DND-41 (cell line): ENCODE measurements at regions not wholly inside any gene's neighbourhood (a gene's known extent, or its start where the extent isn't known, plus 50 kb on each side); places are given as distances from the start of the nearest gene placed in this dataset.

Source experiments
- ATAC-seq: fragments of 200-7000 bp; cut with Tn5 transposase; 3 replicates; pipeline ENCODE4 v1.9.1; 2021; ENCODE audit warnings: low read depth; ENCODE audit not compliant: insufficient read depth
- DNase-seq: peaks from one replicate; pipeline ENCODE4 v3.0.0-alpha.2; 2020
- H2AFZ ChIP-seq: 2 replicates; pipeline ENCODE4 v1.6.0; 2012; ENCODE audit warnings: low read depth, low read length
- H3K27ac ChIP-seq: 2 replicates; pipeline ENCODE4 v1.5.1; 2012; ENCODE audit warnings: low read length, inconsistent platforms
- H3K27me3 ChIP-seq: fragments of 200-600 bp; sonication (generic); 2 replicates; pipeline ENCODE4 v1.6.0; 2012; ENCODE audit warnings: low read length, mild to moderate bottlenecking, inconsistent platforms; ENCODE audit not compliant: insufficient read depth, poor library complexity
- H3K36me3 ChIP-seq: 2 replicates; pipeline ENCODE4 v1.5.1; 2012; ENCODE audit warnings: low read length, inconsistent platforms; ENCODE audit not compliant: insufficient read depth
- H3K4me1 ChIP-seq: 2 replicates; pipeline ENCODE4 v1.5.1; 2012; ENCODE audit warnings: mild to moderate bottlenecking, low read length; ENCODE audit not compliant: insufficient read depth
- H3K4me2 ChIP-seq: 2 replicates; pipeline ENCODE4 v1.6.0; 2012; ENCODE audit warnings: mild to moderate bottlenecking, moderate library complexity, low read length, inconsistent platforms; ENCODE audit not compliant: insufficient read depth
- H3K4me3 ChIP-seq, 2 experiments: fragments of 200-600 bp in 1 of 2; shearing (Covaris generic) in 1 of 2; 2 replicates each; pipeline ENCODE4 v1.5.1; 2012 to 2016; ENCODE audit warnings: inconsistent platforms in 2 of 2, low read length in 2 of 2, mild to moderate bottlenecking in 2 of 2, low read depth in 1 of 2, moderate library complexity in 1 of 2
- H3K79me2 ChIP-seq: 2 replicates; pipeline ENCODE4 v1.6.0; 2012; ENCODE audit warnings: low read length, inconsistent platforms; ENCODE audit not compliant: insufficient read depth
- H3K9ac ChIP-seq: 2 replicates; pipeline ENCODE4 v1.6.0; 2012; ENCODE audit warnings: low read depth, mild to moderate bottlenecking, inconsistent platforms, low read length, moderate library complexity
- H3K9me3 ChIP-seq: 2 replicates; pipeline ENCODE4 v1.5.1; 2012; ENCODE audit warnings: low read length, moderate library complexity, mild to moderate bottlenecking, inconsistent platforms; ENCODE audit not compliant: insufficient read depth, severe bottlenecking
- H4K20me1 ChIP-seq: 2 replicates; pipeline ENCODE4 v1.6.0; 2012; ENCODE audit warnings: low read length; ENCODE audit not compliant: insufficient read depth
- EZH2 ChIP-seq: IDR thresholded peaks from 3 replicates; pipeline ENCODE4 v1.6.1; 2012; ENCODE audit warnings: borderline replicate concordance, low read depth, mild to moderate bottlenecking, moderate library complexity, low read length, inconsistent platforms; ENCODE audit not compliant: severe bottlenecking
- TF ChIP-seq, protein P1 (sequence below): IDR thresholded peaks from 2 replicates; pipeline ENCODE4 v1.5.1; 2012; ENCODE audit warnings: borderline replicate concordance, low read length, moderate library complexity, mild to moderate bottlenecking; ENCODE audit not compliant: poor library complexity, severe bottlenecking; ENCODE audit errors: extremely low read depth

DNA sequence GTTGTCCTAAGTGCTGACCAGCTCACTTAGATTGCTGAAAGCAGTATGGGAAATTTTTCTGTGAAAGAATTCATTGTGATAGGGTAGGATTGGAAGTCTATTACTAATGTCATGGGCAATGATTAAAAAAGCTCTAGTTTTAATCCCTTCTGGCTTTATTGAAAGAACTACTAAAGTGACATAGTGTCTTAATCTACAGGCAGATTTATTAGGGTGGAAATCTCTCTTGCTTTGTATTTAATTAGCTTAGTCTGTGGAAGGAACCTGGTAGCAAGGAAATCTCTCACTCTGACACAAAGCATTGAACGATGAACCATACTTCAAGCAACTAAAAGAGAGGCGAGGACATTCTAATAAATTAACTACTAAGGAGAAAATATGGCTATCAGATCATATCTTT, 1029.2 kb upstream of the PCDH20 start:
- H3K27ac ChIP-seq: no peak overlapping the region
- no peaks in the 10 kb centered on the region for H3K79me2 ChIP-seq
- no peaks in the 10 kb centered on the region for H3K36me3 ChIP-seq
- DNase-seq (no peak), ATAC-seq (no peak)
- no peaks in the 10 kb centered on the region for H3K9me3 ChIP-seq
- no peak overlapping the region for H3K4me3 ChIP-seq
- H3K4me2 ChIP-seq: no peak overlapping the region
- TF ChIP-seq EZH2: no peak
- TF ChIP-seq, protein P1, sequence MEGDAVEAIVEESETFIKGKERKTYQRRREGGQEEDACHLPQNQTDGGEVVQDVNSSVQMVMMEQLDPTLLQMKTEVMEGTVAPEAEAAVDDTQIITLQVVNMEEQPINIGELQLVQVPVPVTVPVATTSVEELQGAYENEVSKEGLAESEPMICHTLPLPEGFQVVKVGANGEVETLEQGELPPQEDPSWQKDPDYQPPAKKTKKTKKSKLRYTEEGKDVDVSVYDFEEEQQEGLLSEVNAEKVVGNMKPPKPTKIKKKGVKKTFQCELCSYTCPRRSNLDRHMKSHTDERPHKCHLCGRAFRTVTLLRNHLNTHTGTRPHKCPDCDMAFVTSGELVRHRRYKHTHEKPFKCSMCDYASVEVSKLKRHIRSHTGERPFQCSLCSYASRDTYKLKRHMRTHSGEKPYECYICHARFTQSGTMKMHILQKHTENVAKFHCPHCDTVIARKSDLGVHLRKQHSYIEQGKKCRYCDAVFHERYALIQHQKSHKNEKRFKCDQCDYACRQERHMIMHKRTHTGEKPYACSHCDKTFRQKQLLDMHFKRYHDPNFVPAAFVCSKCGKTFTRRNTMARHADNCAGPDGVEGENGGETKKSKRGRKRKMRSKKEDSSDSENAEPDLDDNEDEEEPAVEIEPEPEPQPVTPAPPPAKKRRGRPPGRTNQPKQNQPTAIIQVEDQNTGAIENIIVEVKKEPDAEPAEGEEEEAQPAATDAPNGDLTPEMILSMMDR: no peak
- H3K27me3 ChIP-seq: no peaks in the 10 kb centered on the region
- no peaks in the 10 kb centered on the region for H3K4me1 ChIP-seq
- no peak overlapping the region for H3K9ac ChIP-seq
- H4K20me1 ChIP-seq: no peaks in the 10 kb centered on the region
- H2AFZ ChIP-seq: no peak overlapping the region

- Histone ChIP-seq H3K9me3 (no peaks in the 10 kb centered on the region), H3K36me3 (no peaks in the 10 kb centered on the region), H3K4me2 (no peak overlapping the region), H3K27ac (no peak overlapping the region), H3K4me1 (no peaks in the 10 kb centered on the region), H3K27me3 (no peaks in the 10 kb centered on the region), H4K20me1 (no peaks in the 10 kb centered on the region), H3K79me2 (no peaks in the 10 kb centered on the region), H3K9ac (no peak overlapping the region), H3K4me3 (no peak overlapping the region), H2AFZ (no peak overlapping the region)
- DNase-seq (no peak), ATAC-seq (no peak)
- TF ChIP-seq EZH2: no peak
- TF ChIP-seq, protein P1: no peak
Observed at GRCh38 chr13:62434081-62434480, 1018.4 kb upstream of the PCDH20 start.

GRCh38 chr13:62433660-62434059, 1018.0 kb upstream of the PCDH20 start:
- Histone ChIP-seq H2AFZ (no peak overlapping the region), H3K27ac (no peak overlapping the region), H3K4me3 (no peak overlapping the region), H4K20me1 (no peaks in the 10 kb centered on the region), H3K27me3 (no peaks in the 10 kb centered on the region), H3K9ac (no peak overlapping the region), H3K79me2 (no peaks in the 10 kb centered on the region), H3K9me3 (no peaks in the 10 kb centered on the region), H3K4me2 (no peak overlapping the region), H3K36me3 (no peaks in the 10 kb centered on the region), H3K4me1 (no peaks in the 10 kb centered on the region)
- DNase-seq: no peak
- no peak for ATAC-seq
- TF ChIP-seq, protein P1: no peak
- TF ChIP-seq EZH2: no peak

DNA sequence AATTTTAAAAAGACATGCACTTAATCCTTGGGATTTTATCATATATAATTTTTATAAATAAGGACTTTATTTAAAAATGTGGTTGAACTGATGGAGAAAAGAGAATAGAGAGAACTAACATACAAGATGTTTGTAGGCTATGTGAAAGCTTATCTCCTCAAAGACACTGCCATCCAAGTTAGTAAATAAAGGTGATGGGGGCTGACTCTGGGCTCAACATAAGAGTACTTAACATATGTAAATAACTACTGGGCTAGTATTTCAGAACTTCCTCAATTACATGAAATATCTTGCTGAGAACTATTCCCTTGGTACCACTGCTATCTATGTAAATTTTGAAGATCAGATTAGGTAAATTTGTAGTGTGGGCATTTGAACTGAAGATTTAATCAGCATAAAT, 1017.3 kb upstream of the PCDH20 start:
- Histone ChIP-seq H3K36me3 (no peaks in the 10 kb centered on the region), H3K9ac (no peak overlapping the region), H3K27me3 (no peaks in the 10 kb centered on the region), H3K4me1 (no peaks in the 10 kb centered on the region), H3K79me2 (no peaks in the 10 kb centered on the region), H3K9me3 (no peaks in the 10 kb centered on the region), H3K4me2 (no peak overlapping the region), H2AFZ (no peak overlapping the region), H3K27ac (no peak overlapping the region), H3K4me3 (no peak overlapping the region), H4K20me1 (no peaks in the 10 kb centered on the region)
- DNase-seq: no peak
- no peak for ATAC-seq
- TF ChIP-seq, protein P1: no peak
- no peak for TF ChIP-seq EZH2
